ENCODE measurements at regions not wholly inside any gene's neighbourhood (a gene's known extent, or its start where the extent isn't known, plus 50 kb on each side); places are given as distances from the start of the nearest gene placed in this dataset.

- Histone ChIP-seq H4K20me1 (ENCODE audit: insufficient read depth) (no peaks in the 10 kb centered on the region), H3K4me1 (ENCODE audit: control insufficient read depth in 1 of 2, insufficient read depth in 2 of 2, low read depth in 1 of 2, low read length in 1 of 2) (no peaks in the 10 kb centered on the region; a peak in 1 of 4 replicates), H3K79me2 (ENCODE audit: insufficient read depth) (no peaks in the 10 kb centered on the region), H3K36me3 (replicated peaks in 1 of 2; ENCODE audit: control insufficient read depth in 1 of 2, insufficient read depth in 2 of 2, low read length in 1 of 2) (no peaks in the 10 kb centered on the region), H3K4me2 (no peak overlapping the region), H3K4me3 (ENCODE audit: low read depth in 2 of 2, low read length in 1 of 2) (no peak overlapping the region), H3K27me3 (ENCODE audit: insufficient read depth) (no peaks in the 10 kb centered on the region), H2AFZ (ENCODE audit: low read depth) (no peak overlapping the region), H3K9me3 (no peaks in the 10 kb centered on the region), H3F3A (replicated peaks; ENCODE audit: insufficient read depth) (no peaks in the 10 kb centered on the region), H3K9ac (no peak overlapping the region), H3K9me2 (no peaks in the 10 kb centered on the region), H3K27ac (ENCODE audit: low read depth in 2 of 2, low read length in 1 of 2) (no peak overlapping the region)
- DNase-seq = no peak
- TF ChIP-seq POLR2AphosphoS5 (IDR thresholded peaks at IDR 0.05; ENCODE audit: low read depth, low read length) = no peak
- TF ChIP-seq NRF1 (IDR thresholded peaks at IDR 0.05; ENCODE audit: low read depth, low read length) = no peak
- no peak for TF ChIP-seq FOXJ3 (CRISPR knock-in tag; IDR thresholded peaks at IDR 0.05)
- TF ChIP-seq ZBTB33 (IDR thresholded peaks at IDR 0.05; ENCODE audit: borderline replicate concordance, low read depth) = no peak
- TF ChIP-seq SIN3A (IDR thresholded peaks at IDR 0.05; ENCODE audit: borderline replicate concordance, low read depth, low read length) = no peak
- no peak for TF ChIP-seq USF1 (IDR thresholded peaks at IDR 0.05; ENCODE audit: borderline replicate concordance, low read depth)
- no peak for TF ChIP-seq TAF1 (IDR thresholded peaks at IDR 0.05; ENCODE audit: borderline replicate concordance, low read depth, low read length)
- TF ChIP-seq SMC3 (IDR thresholded peaks at IDR 0.05; ENCODE audit: low read depth, low read length) = no peak
- TF ChIP-seq MEF2A (IDR thresholded peaks at IDR 0.05; ENCODE audit: borderline replicate concordance, low read depth) = no peak
- no peak for TF ChIP-seq MXI1 (IDR thresholded peaks at IDR 0.05; ENCODE audit: low read depth, low read length)
- no peak for TF ChIP-seq MAX (IDR thresholded peaks at IDR 0.05; ENCODE audit: low read depth)
- TF ChIP-seq RAD21 (IDR thresholded peaks at IDR 0.05; ENCODE audit: low read length) = no peak
- TF ChIP-seq USF2 (IDR thresholded peaks at IDR 0.05; ENCODE audit: borderline replicate concordance, low read depth, low read length) = no peak
- no peak for TF ChIP-seq PBX3 (IDR thresholded peaks at IDR 0.05)
- POLR2A ChIA-PET = no interaction called here
- 86% methylated on average over 1 of the region's 1 CpG for WGBS (ENCODE audit: low lambda C conversion rate)
- CTCF ChIA-PET = interaction anchor here (1.4 to 1.7 kb wide), 2 partner anchors 10 to 26 kb away, joined by 3 read pairs; no protein-coding TSS in a partner anchor
These were observed 105.0 kb upstream of the ATP8B1 start for GRCh38 chr18:57908092-57908491.
